Superior temporal gyrus (tissue), 1 donor: ENCODE measurements at regions not wholly inside any gene's neighbourhood (a gene's known extent, or its start where the extent isn't known, plus 50 kb on each side); places are given as distances from the start of the nearest gene placed in this dataset.
"Not testable (repeated sequence)": the region's sequence is repeated elsewhere in the genome, so short reads cannot be mapped to it uniquely, and the experiment has no call there.

ENCODE experiments used
- DNase-seq: peaks from one replicate; pipeline ENCODE4 v3.0.0-alpha.2; 2016; ENCODE audit errors: extremely low spot score

DNA sequence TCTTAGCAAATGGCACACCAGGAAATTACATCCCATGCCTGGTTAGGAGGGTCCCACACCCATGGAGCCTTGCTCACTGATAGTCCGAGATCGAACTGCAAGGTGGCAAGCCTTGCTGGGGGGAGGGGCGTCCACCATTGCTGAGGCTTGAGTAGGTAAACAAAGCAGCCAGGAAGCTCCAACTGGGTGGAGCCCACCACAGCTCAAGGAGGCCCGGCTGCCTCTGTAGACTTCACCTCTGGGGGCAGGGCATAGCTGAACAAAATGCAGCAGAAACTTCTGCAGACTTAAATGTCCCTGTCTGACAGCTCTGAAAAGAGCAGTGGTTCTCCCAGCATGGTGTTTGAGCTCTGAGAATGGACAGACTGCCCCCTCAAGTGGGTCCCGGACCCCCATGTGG is 962.7 kb upstream of the INTU start:
- DNase-seq, result not testable (repeated sequence)

DNA sequence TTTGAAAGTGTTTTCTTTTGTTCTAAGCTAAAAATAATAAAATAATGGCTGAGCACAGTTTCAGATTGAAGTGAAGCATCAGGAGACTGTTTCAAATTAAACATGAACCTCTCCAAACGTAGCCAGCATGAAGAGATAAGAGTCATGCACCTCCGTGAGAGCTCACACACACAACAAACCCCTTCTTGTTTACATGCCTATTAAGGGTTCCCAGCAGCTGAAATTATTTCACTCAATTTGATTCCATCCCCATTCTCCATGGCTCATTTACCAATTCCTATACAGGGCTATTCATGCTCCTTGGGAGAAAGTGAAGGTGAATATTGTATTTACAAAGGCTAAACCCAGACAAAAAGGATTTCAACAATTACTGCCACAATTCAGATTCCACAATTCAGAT is 954.1 kb upstream of the INTU start:
- DNase-seq, result no peak

DNA sequence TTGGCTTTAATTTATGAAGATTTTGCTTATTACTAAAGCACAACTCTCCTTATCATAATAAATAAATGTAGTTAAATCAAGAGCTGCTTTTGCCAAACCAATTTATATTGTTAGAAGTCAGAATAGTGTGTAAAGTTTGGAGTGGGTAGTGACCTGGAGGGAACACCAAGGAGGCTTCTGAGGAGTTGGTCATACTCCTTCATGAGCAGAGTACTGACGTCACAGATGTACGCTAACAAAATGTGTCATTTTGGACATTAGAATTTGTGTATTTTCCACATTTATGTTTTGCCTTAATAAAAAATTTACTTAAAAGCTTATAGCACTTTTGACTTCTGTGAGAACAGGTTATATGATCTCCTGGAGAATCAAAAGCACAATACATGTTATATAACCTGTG is 953.5 kb upstream of the INTU start:
- no peak for DNase-seq

DNA sequence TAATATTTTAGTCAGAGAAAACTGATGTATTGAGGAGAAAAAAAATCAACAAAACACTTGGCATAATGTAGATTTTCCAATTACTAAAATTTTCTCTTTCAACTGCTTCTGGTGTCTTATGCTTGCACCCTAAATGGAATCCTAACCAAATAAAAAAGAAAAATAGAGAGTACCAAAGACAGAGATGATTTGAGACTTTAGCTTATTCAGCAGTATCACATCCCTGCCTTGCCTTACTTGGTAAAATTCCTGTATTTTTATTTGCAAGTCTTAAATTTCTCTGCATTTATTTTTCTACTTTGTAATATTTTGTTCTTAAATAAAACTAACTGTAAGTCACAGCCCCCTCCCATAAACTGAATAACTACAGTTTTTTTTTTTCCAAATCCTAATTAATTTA is 950.5 kb upstream of the INTU start:
- no peak for DNase-seq

DNA sequence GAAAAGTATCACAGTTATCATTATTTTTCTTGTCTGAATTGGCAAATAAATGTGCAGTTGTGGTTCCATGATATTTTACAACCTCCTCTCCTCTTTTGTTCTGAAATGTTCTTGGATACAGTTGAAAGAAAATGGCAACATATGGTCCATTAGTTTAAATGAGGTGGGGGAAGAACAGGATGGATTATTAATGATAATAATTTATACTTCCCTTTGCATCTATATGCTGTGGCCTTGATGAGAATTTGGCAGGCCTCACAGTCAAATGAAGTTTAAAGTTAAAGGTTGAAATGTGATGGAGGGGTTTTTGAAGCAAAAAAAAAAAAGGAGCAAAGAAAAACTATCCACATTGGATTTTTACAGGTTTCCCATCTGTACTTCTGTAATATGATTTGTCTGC is 946.3 kb upstream of the INTU start:
- DNase-seq, result no peak

DNA sequence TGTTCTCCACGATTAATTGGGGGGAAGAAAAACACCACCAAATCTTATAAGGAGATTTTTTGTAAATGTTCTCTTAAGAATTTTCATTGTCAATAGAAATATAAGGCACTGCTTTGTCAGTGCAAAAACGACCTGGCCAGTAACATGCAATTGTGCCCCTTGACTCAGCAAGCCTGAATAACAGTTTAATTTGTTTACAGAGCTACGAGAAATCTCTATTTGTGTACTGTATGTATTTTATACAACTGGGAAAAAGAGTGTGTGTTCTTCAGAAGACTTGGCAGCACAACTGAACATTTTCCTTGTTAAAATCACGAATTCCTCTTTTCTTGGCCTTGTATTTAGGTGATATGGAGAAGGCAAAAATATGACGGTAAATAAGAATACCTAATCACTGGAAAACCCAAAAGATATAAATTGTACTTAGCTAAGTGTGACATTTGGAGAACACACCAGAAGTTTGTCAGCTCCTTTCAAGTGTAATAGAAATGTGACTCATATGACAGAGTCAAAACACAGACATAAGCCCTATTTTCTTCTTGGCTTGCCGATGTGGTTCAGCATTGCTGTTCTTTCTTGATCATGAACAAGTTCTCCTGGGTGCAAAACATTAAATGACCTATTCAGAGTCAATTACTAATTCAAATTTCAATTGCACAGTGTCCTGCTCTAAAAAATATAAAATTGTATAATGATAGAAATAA is 945.0 kb upstream of the INTU start:
- DNase-seq, result no peak

DNA sequence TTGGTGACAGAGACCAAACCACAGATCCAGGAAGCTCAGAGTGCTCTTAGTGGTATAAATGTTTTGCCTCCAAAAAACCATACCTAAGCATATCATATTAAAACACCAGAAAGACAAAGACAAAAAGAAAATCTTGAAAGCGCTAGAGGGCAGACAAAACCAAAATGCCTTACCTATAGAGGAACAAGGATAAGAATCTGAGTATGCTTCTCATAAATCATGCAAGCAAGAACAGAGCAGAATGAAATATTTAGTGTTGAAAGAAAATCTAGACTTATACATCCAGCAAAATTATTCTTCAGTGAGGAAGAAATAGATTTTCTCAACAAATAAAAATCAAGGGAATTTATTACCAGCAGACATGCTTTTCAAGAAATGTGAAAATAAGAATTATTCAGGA is 941.0 kb upstream of the INTU start:
- DNase-seq, result no peak

DNA sequence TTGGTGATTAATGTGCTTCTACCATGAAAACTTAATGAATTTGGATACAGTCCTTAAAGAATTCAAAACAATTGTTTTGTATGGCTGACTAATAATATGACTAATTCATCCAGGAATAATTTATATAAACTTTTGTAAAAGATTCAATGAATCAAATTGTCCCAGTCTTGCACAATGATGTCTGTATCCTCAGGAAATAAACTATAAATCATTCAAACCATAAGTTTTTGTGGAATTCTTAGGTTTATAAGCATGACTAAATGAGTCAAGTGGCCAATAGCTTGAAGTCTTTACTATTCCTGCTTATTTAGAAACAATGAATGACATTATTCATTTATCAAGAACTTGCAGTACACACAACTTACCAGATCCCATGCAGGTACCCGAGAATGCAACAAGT is 935.0 kb upstream of the INTU start:
- DNase-seq, result no peak

DNA sequence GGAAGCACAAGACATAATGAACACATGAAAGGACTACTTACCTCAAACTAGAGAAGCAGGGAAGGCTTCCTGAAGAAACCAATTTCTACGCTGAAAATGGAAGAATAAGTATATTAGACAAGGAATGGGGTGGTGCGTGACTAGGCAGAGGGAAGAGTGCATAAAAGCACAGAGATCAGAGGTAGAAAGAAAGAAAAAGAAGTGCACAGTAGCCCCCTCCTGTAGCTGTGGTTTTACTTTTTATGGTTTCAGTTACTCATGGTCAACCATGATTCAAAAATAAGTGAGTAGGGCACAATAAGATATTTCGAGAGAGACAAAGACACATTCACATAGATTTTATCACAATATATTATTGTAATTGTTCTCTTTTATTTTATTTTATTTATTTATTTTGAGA is 934.5 kb upstream of the INTU start:
- no peak for DNase-seq

DNA sequence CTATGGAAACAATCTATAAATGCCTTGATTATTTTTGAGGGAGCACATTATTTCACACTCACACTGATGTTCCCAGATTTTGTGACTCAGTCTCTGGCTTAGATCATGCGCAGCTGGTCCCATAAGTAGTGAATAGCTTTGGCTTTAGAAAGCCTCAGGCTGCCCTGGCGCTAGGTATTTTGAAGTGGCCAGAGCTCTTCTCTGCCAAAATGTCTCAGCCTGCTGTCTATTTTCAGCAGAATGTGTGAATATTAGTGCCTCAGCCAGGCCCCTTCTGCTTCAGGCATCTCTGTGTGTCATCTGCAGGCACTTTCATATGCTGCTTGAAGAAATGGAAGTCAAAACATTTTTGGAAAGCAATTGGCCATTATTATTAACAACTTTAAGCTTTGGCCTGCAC is 931.0 kb upstream of the INTU start:
- no peak for DNase-seq

DNA sequence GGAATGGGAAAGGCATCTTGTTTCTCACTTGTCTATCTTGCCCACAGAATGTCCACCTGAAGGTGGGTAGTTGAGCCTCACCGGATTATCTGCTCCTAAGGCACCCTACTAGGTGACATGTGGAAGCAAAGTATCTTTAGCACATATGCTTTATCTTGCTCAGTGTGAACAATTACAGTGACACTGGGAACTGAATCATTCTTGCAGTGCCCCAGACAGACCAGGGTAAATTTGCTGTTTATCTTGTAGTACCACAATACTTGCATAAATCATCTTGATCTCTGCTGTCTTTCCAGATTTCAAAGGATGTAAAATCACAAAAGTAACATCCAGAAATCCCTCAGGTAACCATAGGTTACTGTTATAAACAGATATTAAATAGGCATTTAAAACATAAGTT is 930.0 kb upstream of the INTU start:
- DNase-seq, result no peak

DNA sequence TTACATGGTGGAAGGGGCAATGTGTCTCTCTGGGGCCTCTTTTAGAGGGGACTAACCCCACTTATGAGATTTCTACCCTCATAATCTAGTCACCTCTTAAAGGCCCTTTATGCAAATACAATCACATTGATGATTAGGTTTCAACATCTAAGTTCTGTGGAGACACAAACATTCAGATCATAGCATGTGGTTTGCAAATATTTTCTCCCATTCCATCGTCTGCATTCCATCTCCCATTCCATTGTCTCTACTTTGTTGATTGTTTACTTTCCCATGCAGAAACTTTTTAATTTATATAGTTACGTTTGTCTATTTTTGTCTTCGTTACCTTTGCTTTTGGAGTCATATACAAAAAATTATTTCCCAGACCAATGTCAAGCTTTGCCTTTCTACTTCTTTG is 927.5 kb upstream of the INTU start:
- no peak for DNase-seq

DNA sequence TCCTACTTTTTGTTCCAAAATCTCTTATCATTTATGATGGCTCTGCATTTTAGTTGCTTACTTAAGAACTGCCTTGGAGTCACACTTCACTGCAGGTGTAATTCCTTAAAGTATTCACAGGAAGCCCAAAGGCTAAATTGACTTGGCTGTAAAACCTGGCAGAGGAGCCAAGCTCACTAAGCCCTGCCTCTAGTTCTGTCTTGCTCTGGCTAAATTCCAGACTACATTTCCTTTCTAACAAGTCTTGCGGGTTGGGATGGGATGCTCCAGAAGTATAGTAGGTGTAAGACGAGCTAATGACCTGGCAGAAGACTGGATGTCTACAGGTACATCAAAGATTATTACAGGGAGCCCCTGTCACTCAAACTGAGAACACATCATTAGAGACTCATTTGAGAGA is 924.0 kb upstream of the INTU start:
- DNase-seq, result no peak

DNA sequence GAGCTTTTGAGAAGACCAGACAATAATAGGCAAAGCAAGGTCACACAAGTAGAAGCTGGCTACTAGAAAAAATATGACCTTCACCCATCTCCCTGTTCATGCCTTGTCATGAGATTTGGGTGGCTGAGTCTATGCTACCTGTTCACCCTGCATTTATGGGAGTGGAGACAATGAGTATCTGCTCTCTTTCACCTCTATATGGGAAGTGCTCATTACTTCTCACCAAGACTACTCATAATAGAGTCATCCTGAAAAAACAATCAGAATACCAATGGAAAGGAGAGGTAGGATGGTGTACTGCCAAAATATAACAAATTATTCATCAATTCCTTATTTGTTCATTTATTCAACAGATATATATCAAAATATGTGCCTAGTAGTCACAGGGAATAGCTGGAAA is 921.8 kb upstream of the INTU start:
- DNase-seq, result no peak

DNA sequence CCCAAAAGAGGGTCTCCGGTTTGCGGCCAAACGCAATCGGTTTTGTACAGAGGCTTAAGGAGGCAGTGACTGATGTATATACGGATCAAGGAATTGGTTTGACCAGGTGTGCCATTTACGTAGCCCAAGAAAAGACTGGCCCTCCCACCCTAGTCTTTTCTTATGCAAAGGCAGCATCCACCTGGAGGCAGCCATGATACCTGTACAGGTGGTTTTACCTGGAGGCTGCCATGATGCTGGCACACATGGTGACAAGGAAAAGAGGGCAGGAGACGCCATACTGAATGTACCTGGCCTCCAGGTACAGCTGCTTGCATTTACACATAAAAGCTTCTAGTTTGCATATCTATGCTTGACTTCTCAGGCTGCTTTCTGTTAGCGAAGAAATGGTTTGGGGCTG is 917.7 kb upstream of the INTU start:
- no peak for DNase-seq

DNA sequence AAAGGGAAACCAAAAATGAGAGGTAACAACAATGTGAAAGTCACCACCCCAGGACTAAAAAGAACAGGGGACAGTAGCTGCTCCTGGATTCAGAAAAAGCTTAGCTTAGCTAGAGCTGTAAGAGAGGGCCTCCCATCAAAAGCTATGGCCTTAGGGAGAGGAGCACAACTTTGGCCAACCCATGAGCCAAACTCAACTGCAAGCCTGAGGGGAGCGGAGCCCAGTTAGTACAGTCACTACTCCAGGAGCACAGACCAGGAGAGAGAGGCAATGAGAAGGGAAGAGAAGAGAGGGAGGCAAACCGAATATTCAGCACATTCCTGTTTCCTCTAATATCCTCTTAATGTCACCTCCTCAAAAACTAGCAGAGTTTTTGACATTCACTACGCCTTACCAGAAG is 917.1 kb upstream of the INTU start:
- no peak for DNase-seq

DNA sequence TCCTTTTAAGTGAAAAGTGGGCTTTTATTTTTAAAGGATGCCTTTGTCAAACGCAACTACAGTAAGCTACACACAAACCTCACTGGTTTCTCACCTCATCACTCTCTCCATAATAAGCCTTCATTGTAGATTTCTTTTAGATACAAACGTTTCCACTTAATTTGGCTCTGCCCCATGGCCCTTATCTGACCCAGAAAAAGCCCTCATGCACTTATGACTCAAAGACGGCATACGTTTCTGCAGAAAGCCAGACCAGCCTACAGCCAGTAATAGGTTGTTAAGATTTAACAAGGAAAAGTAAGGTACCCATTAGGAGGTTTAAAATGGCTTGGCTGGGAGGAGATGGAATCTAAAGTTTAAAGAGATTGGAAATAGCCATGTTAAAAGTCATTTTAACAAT is 914.6 kb upstream of the INTU start:
- no peak for DNase-seq

DNA sequence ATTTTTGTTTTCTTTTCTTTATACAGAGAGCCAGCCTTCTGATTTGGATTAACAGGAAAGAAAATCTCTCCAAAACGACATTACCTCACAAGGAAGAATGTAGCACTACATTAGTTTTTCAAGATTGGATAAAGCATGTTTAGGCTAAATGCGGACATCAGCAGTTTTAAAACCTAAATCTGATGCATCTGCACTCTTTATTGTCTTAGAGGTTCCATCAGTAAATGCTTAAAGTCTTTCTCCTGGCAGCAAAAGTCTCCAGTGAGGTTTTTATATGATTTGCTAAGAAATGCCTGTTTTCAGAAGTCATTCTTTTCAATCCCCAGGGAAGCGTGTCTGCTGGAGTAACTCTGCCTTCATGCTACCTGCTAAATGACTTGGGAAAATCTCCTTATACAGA is 912.9 kb upstream of the INTU start:
- DNase-seq, result no peak

DNA sequence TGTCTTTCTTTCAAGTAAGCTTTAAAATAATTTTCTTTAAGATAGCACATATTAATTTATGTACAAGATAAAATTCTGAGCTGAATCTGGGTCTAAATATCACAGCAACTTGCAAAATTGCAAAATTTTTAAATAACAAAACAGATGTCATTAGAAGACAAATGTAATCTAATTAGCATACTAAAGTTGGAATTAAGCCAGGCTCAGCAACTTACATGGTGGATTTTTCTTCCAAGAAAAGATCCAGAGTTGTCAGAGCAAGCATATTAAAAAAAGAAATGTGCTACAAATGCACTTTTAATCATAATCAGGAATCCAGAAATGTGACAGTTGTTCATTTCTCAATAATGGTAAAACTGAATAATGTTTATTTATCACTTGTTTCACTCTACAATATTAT is 906.9 kb upstream of the INTU start:
- no peak for DNase-seq

DNA sequence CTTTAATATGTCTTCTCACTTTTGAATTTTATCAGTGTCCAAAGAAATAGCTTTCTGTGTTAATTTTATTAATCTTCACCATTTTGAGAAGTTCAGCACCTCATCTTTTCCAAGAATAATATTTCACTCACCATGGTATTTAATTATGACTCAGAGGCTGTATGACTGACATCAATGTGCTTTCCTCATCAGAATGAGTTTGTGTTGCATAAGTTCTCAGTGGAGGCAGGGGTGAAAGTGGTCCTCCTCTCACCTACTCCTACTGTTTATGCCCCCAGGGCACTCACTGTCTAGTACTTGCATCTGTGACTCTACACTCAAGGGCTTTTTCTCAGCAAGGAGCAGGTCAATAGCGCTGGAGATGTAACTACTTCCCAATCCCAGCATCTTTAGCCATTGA is 905.3 kb upstream of the INTU start:
- no peak for DNase-seq

DNA sequence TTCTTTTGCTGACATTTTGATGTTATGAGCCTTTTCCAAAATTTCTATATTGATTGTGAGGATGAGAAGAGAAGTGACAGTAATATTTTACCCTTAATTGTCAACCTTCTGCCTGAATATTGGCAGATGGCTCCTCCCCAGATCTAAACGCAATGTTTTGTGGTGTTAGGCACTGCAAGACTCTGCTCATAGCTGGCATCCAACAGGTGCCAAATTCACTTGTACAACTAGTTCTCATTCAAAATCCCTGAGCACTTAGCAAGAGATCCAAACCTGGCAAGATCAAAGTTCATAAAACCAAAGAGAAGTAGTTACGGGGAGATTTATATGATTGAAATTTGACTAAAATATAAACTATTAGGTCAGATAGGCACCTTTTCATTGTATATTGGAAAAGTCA is 901.7 kb upstream of the INTU start:
- DNase-seq, result no peak

DNA sequence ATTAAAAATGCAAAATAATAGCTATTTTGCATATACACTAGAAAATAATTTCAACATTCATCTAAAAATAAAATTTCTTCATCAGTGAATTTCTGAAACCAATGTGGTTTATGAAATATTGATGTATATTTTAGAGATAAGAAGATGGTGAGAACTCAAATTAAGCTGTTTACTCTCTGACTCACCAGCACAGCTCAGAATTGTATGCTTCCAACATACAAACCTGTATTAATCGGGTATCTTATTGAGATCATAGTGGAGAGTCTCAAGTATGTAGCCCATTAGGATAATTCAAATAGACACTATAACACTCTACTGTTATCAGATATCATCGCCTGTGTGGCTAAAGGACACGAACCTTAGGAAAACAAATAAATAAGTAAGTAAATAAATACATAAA is 899.5 kb upstream of the INTU start:
- no peak for DNase-seq

DNA sequence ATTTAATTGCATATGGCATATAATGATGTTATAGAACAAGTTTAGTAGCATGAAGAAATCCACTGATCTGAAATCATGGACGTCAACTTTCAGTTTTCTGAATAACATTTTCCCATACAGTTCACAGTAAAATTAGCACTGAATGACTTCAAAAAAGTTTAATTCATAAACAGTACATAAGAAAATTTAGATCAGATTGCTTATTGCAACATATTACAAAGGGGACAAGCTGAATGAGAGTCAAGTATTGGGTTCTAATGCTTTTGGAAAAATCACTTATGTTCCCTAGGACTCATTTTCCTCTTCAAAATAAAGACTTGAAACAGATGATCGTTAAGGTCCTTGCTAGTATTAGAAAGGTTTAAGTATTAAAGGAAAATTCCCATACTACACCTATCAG is 898.3 kb upstream of the INTU start:
- no peak for DNase-seq

DNA sequence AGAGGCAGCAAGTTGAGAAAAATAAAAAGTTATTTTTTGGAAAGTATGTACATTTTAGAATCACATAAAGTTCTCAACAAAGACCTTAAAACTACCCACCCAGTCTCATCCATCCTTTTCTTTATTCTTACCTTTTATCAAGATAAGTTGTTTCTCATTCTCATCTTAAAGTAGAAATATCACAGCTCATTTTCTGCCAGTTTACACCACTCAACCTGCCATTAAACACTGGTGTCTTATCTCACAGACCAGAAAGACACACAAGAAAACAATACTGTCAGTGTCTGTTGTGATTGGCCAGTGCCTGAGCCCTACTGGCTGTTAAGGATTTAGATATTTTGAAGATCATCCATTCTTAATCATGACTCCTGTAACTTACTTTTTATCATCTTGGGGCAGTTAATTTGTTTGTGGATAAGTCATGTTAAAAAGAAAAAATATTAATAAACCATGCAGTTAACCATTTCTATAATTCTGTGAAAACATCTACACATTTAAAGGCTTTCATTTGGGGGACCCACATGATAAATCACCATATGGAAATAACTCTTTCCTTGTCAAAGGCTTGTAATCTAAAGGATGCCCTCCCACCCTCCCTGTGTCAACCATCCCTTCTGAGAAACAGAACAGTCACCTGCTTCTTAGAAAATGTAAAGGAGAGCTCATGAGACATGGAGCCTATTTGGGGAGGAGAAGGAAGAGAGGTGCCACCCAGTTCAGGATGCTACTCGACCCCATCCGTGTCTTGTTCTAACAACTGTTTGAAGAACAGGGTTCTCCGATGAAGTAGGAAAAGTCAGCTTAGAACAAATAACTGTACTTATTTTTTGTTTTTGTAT is 897.2 kb upstream of the INTU start:
- no peak for DNase-seq
